SK-N-SH (cell line): ENCODE measurements at regions not wholly inside any gene's neighbourhood (a gene's known extent, or its start where the extent isn't known, plus 50 kb on each side); places are given as distances from the start of the nearest gene placed in this dataset.

ENCODE experiments used
- CTCF ChIA-PET: fragments of 300-600, 350-600 bp; formaldehyde crosslinking; extraction: SDS; loops from one replicate; lab custom pipeline; 2021; lab: Yijun Ruan, JAX
- POLR2A ChIA-PET: fragments of 350-600 bp; sonication (Branson Sonifier 250); formaldehyde crosslinking; extraction: SDS; loops from one replicate; lab custom pipeline; 2020; ENCODE audit warnings: antibody characterized with exemption, inconsistent platforms; lab: Yijun Ruan, JAX
- DNase-seq: peaks from one replicate; pipeline ENCODE4 v3.0.0; 2012
- H2AFZ ChIP-seq: fragments of 200-600 bp; sonication (generic); 2 replicates; pipeline ENCODE4 v1.8.1; 2016; ENCODE audit warnings: antibody characterized with exemption, mild to moderate bottlenecking, low read depth
- H3F3A ChIP-seq: fragments of 200-600 bp; sonication (generic); replicated peaks from 2 replicates; pipeline ENCODE3; 2016; ENCODE audit warnings: antibody characterized with exemption, mild to moderate bottlenecking; ENCODE audit not compliant: insufficient read depth
- H3K27ac ChIP-seq, 2 experiments: fragments of 200-500 bp in 1 of 2; fragments of 200-600 bp in 1 of 2; sonication (Bioruptor generic) in 1 of 2; sonication (generic), shearing (Covaris generic) in 1 of 2; 2 replicates each; pipeline versions ENCODE4 v1.5.1 to v1.6.1; 2014 to 2016; ENCODE audit warnings: low read depth in 2 of 2, inconsistent platforms in 1 of 2, low read length in 1 of 2, mild to moderate bottlenecking in 1 of 2, mixed read lengths in 1 of 2
- H3K27me3 ChIP-seq: fragments of 200-600 bp; sonication (generic), shearing (Covaris generic); 2 replicates; pipeline ENCODE4 v1.6.1; 2016; ENCODE audit warnings: mixed run types; ENCODE audit not compliant: insufficient read depth
- H3K36me3 ChIP-seq, 2 experiments: fragments of 200-500 bp in 1 of 2; fragments of 200-600 bp in 1 of 2; sonication (Bioruptor generic) in 1 of 2; sonication (generic) in 1 of 2; replicated peaks in 1 of 2; 2 replicates each; pipeline versions ENCODE3 to v1.5.1; 2014 to 2016; ENCODE audit warnings: low read length in 1 of 2, mild to moderate bottlenecking in 1 of 2; ENCODE audit not compliant: insufficient read depth in 2 of 2, control insufficient read depth in 1 of 2
- H3K4me1 ChIP-seq, 2 experiments: fragments of 200-500 bp in 1 of 2; fragments of 200-600 bp in 1 of 2; sonication (Bioruptor generic) in 1 of 2; sonication (generic), shearing (Covaris generic) in 1 of 2; 2 replicates each; pipeline versions ENCODE4 v1.5.1 to v1.6.1; 2014 to 2016; ENCODE audit warnings: low read depth in 1 of 2, low read length in 1 of 2, mixed run types in 1 of 2; ENCODE audit not compliant: insufficient read depth in 2 of 2, control insufficient read depth in 1 of 2
- H3K4me2 ChIP-seq: fragments of 200-600 bp; sonication (generic), shearing (Covaris generic); 2 replicates; pipeline ENCODE4 v1.6.1; 2017; ENCODE audit warnings: mixed run types
- H3K4me3 ChIP-seq, 2 experiments: fragments of 200-500 bp in 1 of 2; fragments of 200-600 bp in 1 of 2; sonication (Bioruptor generic) in 1 of 2; sonication (generic), shearing (Covaris generic) in 1 of 2; 2 replicates each; pipeline versions ENCODE4 v1.5.1 to v1.8.1; 2014 to 2016; ENCODE audit warnings: low read depth in 2 of 2, inconsistent platforms in 1 of 2, low read length in 1 of 2, mild to moderate bottlenecking in 1 of 2, mixed read lengths in 1 of 2, moderate library complexity in 1 of 2
- H3K79me2 ChIP-seq: fragments of 200-600 bp; sonication (generic); 2 replicates; pipeline ENCODE4 v1.8.1; 2017; ENCODE audit warnings: mild to moderate bottlenecking; ENCODE audit not compliant: insufficient read depth
- H3K9ac ChIP-seq: fragments of 200-600 bp; sonication (generic); 2 replicates; pipeline ENCODE4 v1.6.1; 2017; ENCODE audit warnings: mixed run types
- H3K9me2 ChIP-seq: fragments of 200-600 bp; sonication (generic); 2 replicates; pipeline ENCODE4 v1.6.1; 2017; ENCODE audit warnings: mixed run types
- H3K9me3 ChIP-seq: fragments of 200-600 bp; sonication (generic); 2 replicates; pipeline ENCODE4 v1.6.1; 2017; ENCODE audit warnings: mixed run types, mild to moderate bottlenecking, moderate library complexity
- H4K20me1 ChIP-seq: fragments of 200-600 bp; sonication (generic); 2 replicates; pipeline ENCODE4 v1.6.1; 2017; ENCODE audit warnings: mild to moderate bottlenecking, mixed run types; ENCODE audit not compliant: insufficient read depth
- CHD2 ChIP-seq: fragments of 150-350 bp; IDR thresholded peaks from 2 replicates; pipeline ENCODE4 v1.6.1; 2018; ENCODE audit warnings: low read length; ENCODE audit not compliant: partially characterized antibody
- EP300 ChIP-seq, 2 experiments: IDR thresholded peaks; 2 replicates each; pipeline versions ENCODE4 v1.4.0 to v1.6.1; 2012; ENCODE audit warnings: borderline replicate concordance in 1 of 2, low read depth in 1 of 2, low read length in 1 of 2
- EZH2phosphoT487 ChIP-seq: fragments of 200-600 bp; sonication (generic); IDR thresholded peaks from 2 replicates; pipeline ENCODE4 v1.6.1; 2017; ENCODE audit warnings: low read depth, mixed run types, mild to moderate bottlenecking, antibody characterized with exemption, moderate library complexity, borderline replicate concordance
- FOXM1 ChIP-seq: IDR thresholded peaks from 2 replicates; pipeline ENCODE4 v1.4.0; 2012; ENCODE audit warnings: low read depth, mild to moderate bottlenecking
- GATA2 ChIP-seq: sonication (generic); formaldehyde crosslinking; IDR thresholded peaks from 2 replicates; pipeline ENCODE4 v1.5.0; 2020; ENCODE audit warnings: mild to moderate bottlenecking, missing genetic modification reagents
- JUND ChIP-seq: IDR thresholded peaks from 2 replicates; pipeline ENCODE4 v1.4.0; 2012
- MEF2A ChIP-seq: IDR thresholded peaks from 2 replicates; pipeline ENCODE4 v1.4.0; 2012; ENCODE audit warnings: low read depth, borderline replicate concordance
- MXI1 ChIP-seq: IDR thresholded peaks from 2 replicates; pipeline ENCODE4 v1.6.1; 2012; ENCODE audit warnings: mild to moderate bottlenecking, low read depth, low read length, improper control_type of control experiment
- POLR2AphosphoS5 ChIP-seq: IDR thresholded peaks from 2 replicates; pipeline ENCODE4 v1.6.1; 2012; ENCODE audit warnings: low read depth, low read length
- RAD21 ChIP-seq: IDR thresholded peaks from 2 replicates; pipeline ENCODE4 v1.6.1; 2012; ENCODE audit warnings: mild to moderate bottlenecking, low read length
- RFX5 ChIP-seq: IDR thresholded peaks from 2 replicates; pipeline ENCODE4 v1.6.1; 2012; ENCODE audit warnings: mild to moderate bottlenecking, improper control_type of control experiment, low read length
- SMC3 ChIP-seq: IDR thresholded peaks from 2 replicates; pipeline ENCODE4 v1.6.1; 2012; ENCODE audit warnings: low read depth, low read length, improper control_type of control experiment
- WGBS: methylation state at CpG from one replicate; pipeline ENCODE4 v1.1.6; 2017; ENCODE audit warnings: low lambda C conversion rate; 5-methylcytosine and 5-hydroxymethylcytosine counted together
- TF ChIP-seq, protein P1 (sequence below): IDR thresholded peaks from 2 replicates; pipeline ENCODE4; 2012
- TF ChIP-seq, protein P2 (sequence below): IDR thresholded peaks from 2 replicates; pipeline ENCODE4 v1.6.1; 2012; ENCODE audit warnings: mild to moderate bottlenecking, low read depth, low read length, moderate library complexity
- TF ChIP-seq, protein P3 (sequence below): fragments of 150-350 bp; IDR thresholded peaks from 2 replicates; pipeline ENCODE4 v1.6.1; 2017; ENCODE audit warnings: antibody characterized with exemption, low read length, low read depth, borderline replicate concordance
- TF ChIP-seq, protein P4 (sequence below): IDR thresholded peaks from 2 replicates; pipeline ENCODE4 v1.4.0; 2012; ENCODE audit warnings: low read depth, borderline replicate concordance
- TF ChIP-seq, protein P5 (sequence below): fragments of 200-600 bp; sonication (generic); IDR thresholded peaks from 2 replicates; pipeline ENCODE4 v1.6.1; 2017; ENCODE audit warnings: antibody characterized with exemption, mild to moderate bottlenecking, moderate library complexity

DNA sequence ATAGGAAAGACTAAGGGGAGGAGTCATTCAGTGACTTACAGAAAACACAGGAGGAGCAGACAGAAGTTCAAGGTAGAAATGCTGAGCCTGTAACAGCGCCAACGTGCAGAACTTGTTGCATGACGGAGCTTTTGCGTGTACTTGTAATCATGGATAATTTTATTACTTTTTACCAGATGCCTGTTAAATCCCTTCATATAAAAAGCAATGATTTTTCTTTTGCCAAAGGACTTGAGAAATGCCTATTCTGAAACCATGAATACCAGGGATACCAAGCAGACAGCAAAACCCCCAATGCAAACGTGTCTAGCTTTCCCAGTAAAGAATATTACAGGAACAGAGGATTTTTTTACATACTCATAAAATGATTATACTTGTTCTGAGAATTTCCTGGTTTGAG, 163.6 kb upstream of the GSC start:
- Histone ChIP-seq H3K4me2 (no peak overlapping the region), H3K9me2 (no peaks in the 10 kb centered on the region), H3K4me3 (no peak overlapping the region), H3K9ac (no peak overlapping the region), H3K27ac (no peak overlapping the region), H3K36me3 (no peaks in the 10 kb centered on the region), H3K9me3 (no peaks in the 10 kb centered on the region), H4K20me1 (no peaks in the 10 kb centered on the region), H3K79me2 (no peaks in the 10 kb centered on the region), H3K4me1 (peaks cover 7 to 15% of the 10 kb centered on the region in 2 experiments; a peak in 2 of 4 replicates), H3K27me3 (no peaks in the 10 kb centered on the region), H2AFZ (no peak overlapping the region), H3F3A (no peaks in the 10 kb centered on the region)
- no peak for TF ChIP-seq GATA2 (CRISPR knock-in tag)
- no peak for TF ChIP-seq FOXM1
- TF ChIP-seq EZH2phosphoT487: no peak
- TF ChIP-seq, protein P1, sequence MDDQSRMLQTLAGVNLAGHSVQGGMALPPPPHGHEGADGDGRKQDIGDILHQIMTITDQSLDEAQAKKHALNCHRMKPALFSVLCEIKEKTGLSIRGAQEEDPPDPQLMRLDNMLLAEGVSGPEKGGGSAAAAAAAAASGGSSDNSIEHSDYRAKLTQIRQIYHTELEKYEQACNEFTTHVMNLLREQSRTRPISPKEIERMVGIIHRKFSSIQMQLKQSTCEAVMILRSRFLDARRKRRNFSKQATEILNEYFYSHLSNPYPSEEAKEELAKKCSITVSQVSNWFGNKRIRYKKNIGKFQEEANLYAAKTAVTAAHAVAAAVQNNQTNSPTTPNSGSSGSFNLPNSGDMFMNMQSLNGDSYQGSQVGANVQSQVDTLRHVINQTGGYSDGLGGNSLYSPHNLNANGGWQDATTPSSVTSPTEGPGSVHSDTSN: no peak
- TF ChIP-seq, protein P2, sequence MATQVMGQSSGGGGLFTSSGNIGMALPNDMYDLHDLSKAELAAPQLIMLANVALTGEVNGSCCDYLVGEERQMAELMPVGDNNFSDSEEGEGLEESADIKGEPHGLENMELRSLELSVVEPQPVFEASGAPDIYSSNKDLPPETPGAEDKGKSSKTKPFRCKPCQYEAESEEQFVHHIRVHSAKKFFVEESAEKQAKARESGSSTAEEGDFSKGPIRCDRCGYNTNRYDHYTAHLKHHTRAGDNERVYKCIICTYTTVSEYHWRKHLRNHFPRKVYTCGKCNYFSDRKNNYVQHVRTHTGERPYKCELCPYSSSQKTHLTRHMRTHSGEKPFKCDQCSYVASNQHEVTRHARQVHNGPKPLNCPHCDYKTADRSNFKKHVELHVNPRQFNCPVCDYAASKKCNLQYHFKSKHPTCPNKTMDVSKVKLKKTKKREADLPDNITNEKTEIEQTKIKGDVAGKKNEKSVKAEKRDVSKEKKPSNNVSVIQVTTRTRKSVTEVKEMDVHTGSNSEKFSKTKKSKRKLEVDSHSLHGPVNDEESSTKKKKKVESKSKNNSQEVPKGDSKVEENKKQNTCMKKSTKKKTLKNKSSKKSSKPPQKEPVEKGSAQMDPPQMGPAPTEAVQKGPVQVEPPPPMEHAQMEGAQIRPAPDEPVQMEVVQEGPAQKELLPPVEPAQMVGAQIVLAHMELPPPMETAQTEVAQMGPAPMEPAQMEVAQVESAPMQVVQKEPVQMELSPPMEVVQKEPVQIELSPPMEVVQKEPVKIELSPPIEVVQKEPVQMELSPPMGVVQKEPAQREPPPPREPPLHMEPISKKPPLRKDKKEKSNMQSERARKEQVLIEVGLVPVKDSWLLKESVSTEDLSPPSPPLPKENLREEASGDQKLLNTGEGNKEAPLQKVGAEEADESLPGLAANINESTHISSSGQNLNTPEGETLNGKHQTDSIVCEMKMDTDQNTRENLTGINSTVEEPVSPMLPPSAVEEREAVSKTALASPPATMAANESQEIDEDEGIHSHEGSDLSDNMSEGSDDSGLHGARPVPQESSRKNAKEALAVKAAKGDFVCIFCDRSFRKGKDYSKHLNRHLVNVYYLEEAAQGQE: no peak
- no peak for DNase-seq
- WGBS: 74% methylated on average over 5 of the region's 5 CpGs
- POLR2A ChIA-PET: no interaction called here
- CTCF ChIA-PET: interaction anchor here (1.0 kb wide), 1 partner anchor 499 kb away, joined by 4 read pairs; no protein-coding TSS in a partner anchor

DNA sequence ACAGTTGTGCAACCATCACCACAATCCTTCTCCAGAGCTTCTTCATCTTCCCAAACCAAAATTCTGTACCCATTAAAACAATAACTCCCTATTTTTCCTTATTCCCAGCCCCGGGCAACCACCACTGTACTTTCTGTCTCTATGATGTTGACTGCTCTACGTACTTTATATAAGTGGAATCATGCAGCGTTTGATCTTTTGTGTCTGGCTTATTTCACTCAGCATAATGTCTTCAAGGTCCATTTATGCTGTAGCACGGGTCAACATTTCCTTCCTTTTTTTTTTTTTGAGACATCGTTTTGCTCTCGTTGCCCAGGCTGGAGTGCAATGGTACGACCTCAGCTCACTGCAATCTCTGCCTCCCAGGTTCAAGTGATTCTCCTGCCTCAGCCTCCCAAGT, 162.7 kb upstream of the GSC start:
- H3K27me3 ChIP-seq: no peaks in the 10 kb centered on the region
- H2AFZ ChIP-seq: no peak overlapping the region
- H3K4me1 ChIP-seq: peaks cover 7 to 15% of the 10 kb centered on the region in 2 experiments; a peak in 2 of 4 replicates
- DNase-seq: no peak
- H3K9ac ChIP-seq: no peak overlapping the region
- ChIA-PET POLR2A (interaction anchor here (1.0 kb wide), 1 partner anchor 31 kb away, joined by 3 read pairs; no protein-coding TSS in a partner anchor), CTCF (no interaction called here)
- 66% methylated on average over 7 of the region's 7 CpGs for WGBS
- H3K79me2 ChIP-seq: no peaks in the 10 kb centered on the region
- no peaks in the 10 kb centered on the region for H3K36me3 ChIP-seq
- no peaks in the 10 kb centered on the region for H3K9me3 ChIP-seq
- no peak overlapping the region for H3K4me3 ChIP-seq
- no peaks in the 10 kb centered on the region for H3F3A ChIP-seq
- H3K9me2 ChIP-seq: no peaks in the 10 kb centered on the region
- H3K27ac ChIP-seq: no peak overlapping the region
- no peaks in the 10 kb centered on the region for H4K20me1 ChIP-seq
- H3K4me2 ChIP-seq: no peak overlapping the region
- TF ChIP-seq SMC3: no peak
- no peak for TF ChIP-seq CHD2
- no peak for TF ChIP-seq MEF2A
- TF ChIP-seq RAD21: no peak
- TF ChIP-seq FOXM1: no peak
- TF ChIP-seq, protein P3, sequence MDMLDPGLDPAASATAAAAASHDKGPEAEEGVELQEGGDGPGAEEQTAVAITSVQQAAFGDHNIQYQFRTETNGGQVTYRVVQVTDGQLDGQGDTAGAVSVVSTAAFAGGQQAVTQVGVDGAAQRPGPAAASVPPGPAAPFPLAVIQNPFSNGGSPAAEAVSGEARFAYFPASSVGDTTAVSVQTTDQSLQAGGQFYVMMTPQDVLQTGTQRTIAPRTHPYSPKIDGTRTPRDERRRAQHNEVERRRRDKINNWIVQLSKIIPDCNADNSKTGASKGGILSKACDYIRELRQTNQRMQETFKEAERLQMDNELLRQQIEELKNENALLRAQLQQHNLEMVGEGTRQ: no peak
- TF ChIP-seq, protein P4, sequence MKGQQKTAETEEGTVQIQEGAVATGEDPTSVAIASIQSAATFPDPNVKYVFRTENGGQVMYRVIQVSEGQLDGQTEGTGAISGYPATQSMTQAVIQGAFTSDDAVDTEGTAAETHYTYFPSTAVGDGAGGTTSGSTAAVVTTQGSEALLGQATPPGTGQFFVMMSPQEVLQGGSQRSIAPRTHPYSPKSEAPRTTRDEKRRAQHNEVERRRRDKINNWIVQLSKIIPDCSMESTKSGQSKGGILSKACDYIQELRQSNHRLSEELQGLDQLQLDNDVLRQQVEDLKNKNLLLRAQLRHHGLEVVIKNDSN: no peak
- TF ChIP-seq RFX5: no peak
- no peak for TF ChIP-seq JUND
- TF ChIP-seq, protein P1: no peak
- TF ChIP-seq, protein P5, sequence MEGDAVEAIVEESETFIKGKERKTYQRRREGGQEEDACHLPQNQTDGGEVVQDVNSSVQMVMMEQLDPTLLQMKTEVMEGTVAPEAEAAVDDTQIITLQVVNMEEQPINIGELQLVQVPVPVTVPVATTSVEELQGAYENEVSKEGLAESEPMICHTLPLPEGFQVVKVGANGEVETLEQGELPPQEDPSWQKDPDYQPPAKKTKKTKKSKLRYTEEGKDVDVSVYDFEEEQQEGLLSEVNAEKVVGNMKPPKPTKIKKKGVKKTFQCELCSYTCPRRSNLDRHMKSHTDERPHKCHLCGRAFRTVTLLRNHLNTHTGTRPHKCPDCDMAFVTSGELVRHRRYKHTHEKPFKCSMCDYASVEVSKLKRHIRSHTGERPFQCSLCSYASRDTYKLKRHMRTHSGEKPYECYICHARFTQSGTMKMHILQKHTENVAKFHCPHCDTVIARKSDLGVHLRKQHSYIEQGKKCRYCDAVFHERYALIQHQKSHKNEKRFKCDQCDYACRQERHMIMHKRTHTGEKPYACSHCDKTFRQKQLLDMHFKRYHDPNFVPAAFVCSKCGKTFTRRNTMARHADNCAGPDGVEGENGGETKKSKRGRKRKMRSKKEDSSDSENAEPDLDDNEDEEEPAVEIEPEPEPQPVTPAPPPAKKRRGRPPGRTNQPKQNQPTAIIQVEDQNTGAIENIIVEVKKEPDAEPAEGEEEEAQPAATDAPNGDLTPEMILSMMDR: no peak
- TF ChIP-seq POLR2AphosphoS5: no peak
- no peak for TF ChIP-seq MXI1
- TF ChIP-seq EP300 (IDR thresholded peaks at IDR 0.05; ENCODE audit: borderline replicate concordance in 1 of 2, low read depth in 1 of 2, low read length in 1 of 2): no peak
